Loucy (cell line): ENCODE measurements at regions not wholly inside any gene's neighbourhood (a gene's known extent, or its start where the extent isn't known, plus 50 kb on each side); places are given as distances from the start of the nearest gene placed in this dataset.

Experiments
- H2AFZ ChIP-seq: fragments of 200-600 bp; sonication (generic); 2 replicates; pipeline ENCODE4 v1.6.0; 2016; ENCODE audit warnings: antibody characterized with exemption, mild to moderate bottlenecking, low read length, moderate library complexity
- H3F3A ChIP-seq: fragments of 200-600 bp; 2 replicates; pipeline ENCODE4 v1.6.0; 2016; ENCODE audit warnings: antibody characterized with exemption, low read depth, mild to moderate bottlenecking
- H3K27me3 ChIP-seq: fragments of 200-600 bp; sonication (generic); 2 replicates; pipeline ENCODE4 v1.6.1; 2014; ENCODE audit warnings: low read length, mild to moderate bottlenecking; ENCODE audit not compliant: insufficient read depth, poor library complexity, severe bottlenecking
- H3K36me3 ChIP-seq: fragments of 200-600 bp; sonication (generic); 2 replicates; pipeline ENCODE4 v1.6.1; 2016; ENCODE audit warnings: low read length; ENCODE audit not compliant: insufficient read depth
- H3K4me1 ChIP-seq: fragments of 200-600 bp; sonication (generic); 2 replicates; pipeline ENCODE4 v1.5.1; 2014; ENCODE audit warnings: low read length, mild to moderate bottlenecking; ENCODE audit not compliant: insufficient read depth, poor library complexity, severe bottlenecking
- H3K4me2 ChIP-seq: fragments of 200-600 bp; sonication (generic); 2 replicates; pipeline ENCODE4 v1.6.0; 2014; ENCODE audit warnings: antibody characterized with exemption, low read length, low read depth, mild to moderate bottlenecking; ENCODE audit not compliant: poor library complexity, severe bottlenecking
- H3K4me3 ChIP-seq: fragments of 200-600 bp; sonication (generic); 2 replicates; pipeline ENCODE4 v1.5.1; 2014; ENCODE audit warnings: low read length, mild to moderate bottlenecking, mixed read lengths; ENCODE audit not compliant: poor library complexity, severe bottlenecking
- H3K79me2 ChIP-seq: fragments of 200-600 bp; sonication (generic); 2 replicates; pipeline ENCODE4 v1.6.1; 2014; ENCODE audit warnings: low read length; ENCODE audit not compliant: insufficient read depth
- H3K9ac ChIP-seq: fragments of 200-600 bp; sonication (generic); 2 replicates; pipeline ENCODE4 v1.6.0; 2014; ENCODE audit warnings: mild to moderate bottlenecking, low read depth, low read length, moderate library complexity; ENCODE audit not compliant: poor library complexity, severe bottlenecking
- H3K9me2 ChIP-seq: fragments of 200-600 bp; sonication (generic); replicated peaks from 2 replicates; pipeline ENCODE4 v1.6.1; 2016; ENCODE audit warnings: low read depth, low read length, mixed read lengths
- H3K9me3 ChIP-seq: fragments of 200-600 bp; sonication (generic); 2 replicates; pipeline ENCODE4 v1.6.1; 2014; ENCODE audit warnings: mild to moderate bottlenecking, antibody characterized with exemption, low read length, low read depth; ENCODE audit not compliant: insufficient read depth
- H4K20me1 ChIP-seq: fragments of 200-600 bp; sonication (generic); 2 replicates; pipeline ENCODE4 v1.6.0; 2014; ENCODE audit warnings: antibody characterized with exemption, low read length, mild to moderate bottlenecking; ENCODE audit not compliant: insufficient read depth, poor library complexity, severe bottlenecking
- CTCF ChIP-seq: fragments of 200-600 bp; sonication (generic); conservative IDR thresholded peaks from 2 replicates; pipeline ENCODE4 v1.5.1; 2014; ENCODE audit warnings: mild to moderate bottlenecking, antibody characterized with exemption, low read length
- EZH2phosphoT487 ChIP-seq: fragments of 200-600 bp; IDR thresholded peaks from 2 replicates; pipeline ENCODE4 v1.6.1; 2018; ENCODE audit warnings: antibody characterized with exemption, mild to moderate bottlenecking, moderate library complexity, borderline replicate concordance

GRCh38 chr17:65403626-65404025, 157.8 kb downstream of the AXIN2 start:
- no peak for TF ChIP-seq EZH2phosphoT487
- no peak for TF ChIP-seq CTCF
- no peaks in the 10 kb centered on the region for H3F3A ChIP-seq
- H3K27me3 ChIP-seq = no peaks in the 10 kb centered on the region
- no peaks in the 10 kb centered on the region for H3K9me2 ChIP-seq
- no peaks in the 10 kb centered on the region for H3K9me3 ChIP-seq
- no peaks in the 10 kb centered on the region for H3K4me1 ChIP-seq
- H3K36me3 ChIP-seq = no peaks in the 10 kb centered on the region
- no peak overlapping the region for H3K4me2 ChIP-seq
- no peak overlapping the region for H2AFZ ChIP-seq
- H3K4me3 ChIP-seq = no peak overlapping the region
- no peaks in the 10 kb centered on the region for H4K20me1 ChIP-seq
- no peaks in the 10 kb centered on the region for H3K79me2 ChIP-seq
- no peak overlapping the region for H3K9ac ChIP-seq

GRCh38 chr17:65402513-65403496, 158.6 kb downstream of the AXIN2 start:
- H3K27me3 ChIP-seq = no peaks in the 10 kb centered on the region
- H3K9ac ChIP-seq = no peak overlapping the region
- H3F3A ChIP-seq = no peaks in the 10 kb centered on the region
- H3K4me1 ChIP-seq = no peaks in the 10 kb centered on the region
- no peak overlapping the region for H2AFZ ChIP-seq
- no peaks in the 10 kb centered on the region for H3K36me3 ChIP-seq
- no peak overlapping the region for H3K4me2 ChIP-seq
- TF ChIP-seq CTCF (no peak), EZH2phosphoT487 (no peak)
- H3K79me2 ChIP-seq = no peaks in the 10 kb centered on the region
- H3K9me2 ChIP-seq = no peaks in the 10 kb centered on the region
- no peaks in the 10 kb centered on the region for H3K9me3 ChIP-seq
- no peaks in the 10 kb centered on the region for H4K20me1 ChIP-seq
- no peak overlapping the region for H3K4me3 ChIP-seq

GRCh38 chr17:65401561-65401960, 159.9 kb downstream of the AXIN2 start:
- Histone ChIP-seq H3K9me2 (no peaks in the 10 kb centered on the region), H3F3A (no peaks in the 10 kb centered on the region), H3K36me3 (no peaks in the 10 kb centered on the region), H3K79me2 (no peaks in the 10 kb centered on the region), H3K4me3 (no peak overlapping the region), H3K4me1 (no peaks in the 10 kb centered on the region), H4K20me1 (no peaks in the 10 kb centered on the region), H3K27me3 (no peaks in the 10 kb centered on the region), H3K9ac (no peak overlapping the region), H3K4me2 (no peak overlapping the region), H3K9me3 (no peaks in the 10 kb centered on the region), H2AFZ (no peak overlapping the region)
- TF ChIP-seq CTCF (no peak), EZH2phosphoT487 (no peak)
